ENCODE measurements at regions not wholly inside any gene's neighbourhood (a gene's known extent, or its start where the extent isn't known, plus 50 kb on each side); places are given as distances from the start of the nearest gene placed in this dataset.

DNA sequence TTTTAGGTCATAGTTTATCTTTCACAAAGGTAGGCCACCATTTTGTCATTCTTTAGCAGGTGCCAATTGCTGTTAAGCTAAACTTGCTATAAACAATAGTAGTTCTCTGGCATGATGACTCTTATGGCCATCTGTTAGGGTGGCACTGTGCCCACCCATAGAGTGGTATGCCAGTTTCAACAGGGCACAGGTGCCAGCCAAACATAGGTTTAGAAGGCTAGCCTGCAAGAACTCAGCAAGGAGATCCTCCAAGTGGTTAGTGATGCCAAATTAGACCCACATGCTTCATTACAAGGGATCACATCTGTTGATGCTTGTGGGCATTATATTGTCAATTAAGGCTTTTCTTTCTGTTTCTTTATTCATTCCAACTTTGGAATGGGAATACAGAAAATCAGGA, 204.5 kb downstream of the FMR1NB start:
- TF ChIP-seq, protein P1, sequence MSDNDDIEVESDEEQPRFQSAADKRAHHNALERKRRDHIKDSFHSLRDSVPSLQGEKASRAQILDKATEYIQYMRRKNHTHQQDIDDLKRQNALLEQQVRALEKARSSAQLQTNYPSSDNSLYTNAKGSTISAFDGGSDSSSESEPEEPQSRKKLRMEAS (IDR thresholded peaks at IDR 0.05; ENCODE audit: low read depth, low read length): no peak
- TF ChIP-seq, protein P2, sequence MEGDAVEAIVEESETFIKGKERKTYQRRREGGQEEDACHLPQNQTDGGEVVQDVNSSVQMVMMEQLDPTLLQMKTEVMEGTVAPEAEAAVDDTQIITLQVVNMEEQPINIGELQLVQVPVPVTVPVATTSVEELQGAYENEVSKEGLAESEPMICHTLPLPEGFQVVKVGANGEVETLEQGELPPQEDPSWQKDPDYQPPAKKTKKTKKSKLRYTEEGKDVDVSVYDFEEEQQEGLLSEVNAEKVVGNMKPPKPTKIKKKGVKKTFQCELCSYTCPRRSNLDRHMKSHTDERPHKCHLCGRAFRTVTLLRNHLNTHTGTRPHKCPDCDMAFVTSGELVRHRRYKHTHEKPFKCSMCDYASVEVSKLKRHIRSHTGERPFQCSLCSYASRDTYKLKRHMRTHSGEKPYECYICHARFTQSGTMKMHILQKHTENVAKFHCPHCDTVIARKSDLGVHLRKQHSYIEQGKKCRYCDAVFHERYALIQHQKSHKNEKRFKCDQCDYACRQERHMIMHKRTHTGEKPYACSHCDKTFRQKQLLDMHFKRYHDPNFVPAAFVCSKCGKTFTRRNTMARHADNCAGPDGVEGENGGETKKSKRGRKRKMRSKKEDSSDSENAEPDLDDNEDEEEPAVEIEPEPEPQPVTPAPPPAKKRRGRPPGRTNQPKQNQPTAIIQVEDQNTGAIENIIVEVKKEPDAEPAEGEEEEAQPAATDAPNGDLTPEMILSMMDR (IDR thresholded peaks at IDR 0.05; ENCODE audit: low read depth, low read length): no peak
- TF ChIP-seq POLR2A (IDR thresholded peaks at IDR 0.05; ENCODE audit: extremely low read depth, insufficient read length) (no peak), MYC (IDR thresholded peaks at IDR 0.05; ENCODE audit: low read depth, low read length) (no peak)
- no peak for DNase-seq (ENCODE audit: low read depth)
- H3K4me3 ChIP-seq (ENCODE audit: low read depth, low read length): no peak overlapping the region

DNA sequence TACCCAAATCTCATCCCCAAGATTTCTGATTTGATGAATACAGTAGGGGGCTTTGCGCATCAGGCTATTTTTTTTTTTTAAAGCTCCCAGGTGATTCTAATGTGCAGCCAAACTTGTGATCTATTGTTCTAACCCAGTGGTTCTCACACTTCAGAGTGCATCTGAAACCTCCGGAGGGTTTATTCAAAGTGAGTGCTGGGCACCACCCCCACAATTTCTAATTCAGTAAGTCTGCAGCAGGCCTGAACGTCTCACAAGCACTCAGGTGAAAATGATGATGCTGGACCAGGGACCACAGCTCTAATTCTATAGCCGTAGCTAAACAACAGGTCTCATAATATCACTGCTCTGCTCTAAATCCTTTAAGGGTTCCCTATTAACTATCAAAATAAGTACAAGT, 211.4 kb downstream of the FMR1NB start:
- no peak overlapping the region for H3K4me3 ChIP-seq (ENCODE audit: low read depth, low read length)
- no peak for TF ChIP-seq POLR2A (IDR thresholded peaks at IDR 0.05; ENCODE audit: extremely low read depth, insufficient read length)
- no peak for TF ChIP-seq MYC (IDR thresholded peaks at IDR 0.05; ENCODE audit: low read depth, low read length)
- TF ChIP-seq, protein P1 (IDR thresholded peaks at IDR 0.05; ENCODE audit: low read depth, low read length): no peak
- TF ChIP-seq, protein P2 (IDR thresholded peaks at IDR 0.05; ENCODE audit: low read depth, low read length): no peak

DNA sequence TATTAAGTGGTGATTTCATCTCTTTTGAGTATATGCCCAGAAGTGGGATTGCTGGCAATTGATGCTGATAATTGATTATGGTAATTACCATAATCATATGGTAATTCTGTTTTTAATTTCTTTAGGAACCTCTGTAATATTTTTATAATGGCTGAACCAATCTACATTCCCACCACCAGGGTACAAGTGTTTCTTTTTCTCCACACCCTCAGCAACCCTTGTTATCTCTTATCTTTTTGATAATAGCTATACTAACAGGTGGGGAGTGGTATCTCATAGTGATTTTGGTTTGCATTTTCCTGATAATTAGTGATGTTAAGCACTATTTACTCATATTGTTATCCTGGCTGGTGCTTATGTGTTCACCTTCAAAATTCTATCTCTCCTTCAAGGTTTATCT, 212.6 kb downstream of the FMR1NB start:
- DNase-seq (ENCODE audit: low read depth): no peak
- H3K4me3 ChIP-seq (ENCODE audit: low read depth, low read length): no peak overlapping the region
- no peak for TF ChIP-seq POLR2A (IDR thresholded peaks at IDR 0.05; ENCODE audit: extremely low read depth, insufficient read length)
- TF ChIP-seq, protein P2 (IDR thresholded peaks at IDR 0.05; ENCODE audit: low read depth, low read length): no peak
- TF ChIP-seq, protein P1 (IDR thresholded peaks at IDR 0.05; ENCODE audit: low read depth, low read length): no peak
- TF ChIP-seq MYC (IDR thresholded peaks at IDR 0.05; ENCODE audit: low read depth, low read length): no peak

More for the DNA sequence above, 211.4 kb downstream of the FMR1NB start:
- DNase-seq (ENCODE audit: low read depth): no peak

DNA sequence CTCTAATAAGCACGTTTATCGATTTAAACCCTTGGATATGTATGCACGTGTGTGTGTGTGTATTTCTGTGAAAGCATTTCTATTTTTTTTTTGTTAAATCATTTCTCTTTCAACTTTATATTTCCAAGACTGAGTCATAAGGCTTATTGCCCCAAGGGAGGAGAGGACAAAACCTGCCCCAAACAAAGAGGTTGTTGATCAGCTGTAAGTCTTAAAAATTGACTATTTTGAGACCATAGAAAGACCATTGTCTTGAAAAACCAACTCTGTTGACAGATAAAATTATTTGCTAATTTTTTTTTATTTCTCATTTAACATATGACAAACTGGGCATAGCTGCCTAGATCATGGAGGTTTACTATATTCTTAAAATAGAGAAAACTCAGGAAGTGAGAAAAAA, 222.4 kb downstream of the FMR1NB start:
- TF ChIP-seq, protein P2 (IDR thresholded peaks at IDR 0.05; ENCODE audit: low read depth, low read length): no peak
- TF ChIP-seq MYC (IDR thresholded peaks at IDR 0.05; ENCODE audit: low read depth, low read length) (no peak), POLR2A (IDR thresholded peaks at IDR 0.05; ENCODE audit: extremely low read depth, insufficient read length) (no peak)
- TF ChIP-seq, protein P1 (IDR thresholded peaks at IDR 0.05; ENCODE audit: low read depth, low read length): no peak
- no peak overlapping the region for H3K4me3 ChIP-seq (ENCODE audit: low read depth, low read length)
- no peak for DNase-seq (ENCODE audit: low read depth)

DNA sequence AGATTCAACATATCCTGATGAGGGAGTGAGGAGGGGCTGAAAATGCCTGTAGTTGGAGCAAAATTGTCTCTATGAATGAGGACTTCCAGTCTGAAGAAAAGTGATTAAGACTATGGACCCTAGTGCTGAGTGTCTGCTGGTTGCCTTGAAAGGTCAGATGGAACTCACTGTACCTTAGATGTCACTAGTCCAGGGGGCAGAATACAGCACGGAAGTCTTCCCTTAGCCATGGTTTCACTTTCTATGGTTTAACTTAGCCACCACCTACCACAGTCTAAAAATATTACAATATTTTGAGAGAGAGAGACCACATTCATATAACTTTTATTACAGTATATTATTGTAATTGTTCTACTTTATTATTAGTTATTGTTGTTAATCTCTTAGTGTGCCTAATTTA, 223.1 kb downstream of the FMR1NB start:
- TF ChIP-seq MYC (IDR thresholded peaks at IDR 0.05; ENCODE audit: low read depth, low read length) (no peak), POLR2A (IDR thresholded peaks at IDR 0.05; ENCODE audit: extremely low read depth, insufficient read length) (no peak)
- TF ChIP-seq, protein P1 (IDR thresholded peaks at IDR 0.05; ENCODE audit: low read depth, low read length): no peak
- TF ChIP-seq, protein P2 (IDR thresholded peaks at IDR 0.05; ENCODE audit: low read depth, low read length): no peak
- H3K4me3 ChIP-seq (ENCODE audit: low read depth, low read length): no peak overlapping the region
- no peak for DNase-seq (ENCODE audit: low read depth)

DNA sequence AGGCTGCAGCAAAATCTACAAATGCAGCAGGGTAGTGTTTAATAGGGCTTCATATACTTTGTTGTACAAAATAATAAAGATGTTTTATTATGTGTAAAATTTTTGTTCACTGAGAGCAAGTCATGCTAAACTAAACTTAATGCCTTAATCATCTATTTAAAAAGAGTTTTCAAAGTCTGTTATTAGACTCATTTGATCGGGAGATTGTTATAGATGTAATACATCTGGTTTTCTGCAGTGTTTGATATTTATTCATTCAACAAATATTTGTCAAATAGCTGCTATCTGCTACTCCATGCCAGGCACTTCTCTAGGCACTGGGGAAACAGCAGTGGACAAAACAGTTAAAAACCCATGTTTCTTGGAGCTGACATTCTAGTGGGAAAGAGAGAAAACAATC, 233.6 kb downstream of the FMR1NB start:
- DNase-seq (ENCODE audit: low read depth): no peak
- TF ChIP-seq POLR2A (IDR thresholded peaks at IDR 0.05; ENCODE audit: extremely low read depth, insufficient read length) (no peak), MYC (IDR thresholded peaks at IDR 0.05; ENCODE audit: low read depth, low read length) (no peak)
- TF ChIP-seq, protein P2 (IDR thresholded peaks at IDR 0.05; ENCODE audit: low read depth, low read length): no peak
- TF ChIP-seq, protein P1 (IDR thresholded peaks at IDR 0.05; ENCODE audit: low read depth, low read length): no peak
- no peak overlapping the region for H3K4me3 ChIP-seq (ENCODE audit: low read depth, low read length)

Measured in NB4 (cell line).